Small intestine (tissue), 7 donors: ENCODE measurements at regions not wholly inside any gene's neighbourhood (a gene's known extent, or its start where the extent isn't known, plus 50 kb on each side); places are given as distances from the start of the nearest gene placed in this dataset.

Source experiments
- DNase-seq, 2 donors: peaks; one replicate each; pipeline versions ENCODE4 v3.0.0 to v3.0.0-alpha.2; 2013
- FAIRE-seq: peaks from 2 replicates; lab custom pipeline; 2012; peaks lifted over from hg19 to GRCh38; lab: Jason Lieb, UNC
- H3K27ac ChIP-seq, 3 donors: one replicate each; pipeline ENCODE4 v1.5.1; 2013; ENCODE audit warnings: low read length in 2 of 3, mild to moderate bottlenecking in 2 of 3, control low read depth in 1 of 3, inconsistent platforms in 1 of 3, low read depth in 1 of 3, moderate library complexity in 1 of 3
- H3K27me3 ChIP-seq, 3 donors: one replicate each; pipeline ENCODE4 v1.6.1; 2013; ENCODE audit warnings: low read length in 3 of 3, inconsistent platforms in 1 of 3; ENCODE audit not compliant: control insufficient read depth in 3 of 3, insufficient read depth in 3 of 3
- H3K36me3 ChIP-seq, 3 donors: one replicate each; pipeline ENCODE4 v1.6.1; 2013; ENCODE audit warnings: low read length in 3 of 3, inconsistent platforms in 1 of 3, low read depth in 1 of 3, mild to moderate bottlenecking in 1 of 3, moderate library complexity in 1 of 3; ENCODE audit not compliant: control insufficient read depth in 3 of 3, insufficient read depth in 2 of 3
- H3K4me1 ChIP-seq, 3 donors: one replicate each; pipeline ENCODE4 v1.6.1; 2013; ENCODE audit warnings: low read length in 2 of 3, inconsistent platforms in 1 of 3, low read depth in 1 of 3, mild to moderate bottlenecking in 1 of 3, moderate library complexity in 1 of 3; ENCODE audit not compliant: control insufficient read depth in 3 of 3, insufficient read depth in 2 of 3
- H3K4me3 ChIP-seq, 3 donors: one replicate each; pipeline ENCODE4 v1.5.1; 2013; ENCODE audit warnings: low read length in 3 of 3, control low read depth in 1 of 3, inconsistent platforms in 1 of 3, low read depth in 1 of 3, mild to moderate bottlenecking in 1 of 3, moderate library complexity in 1 of 3
- H3K9me3 ChIP-seq, 2 donors: one replicate each; pipeline ENCODE4 v1.6.1; 2013; ENCODE audit warnings: low read depth in 1 of 2, low read length in 1 of 2; ENCODE audit not compliant: control insufficient read depth in 2 of 2, insufficient read depth in 1 of 2
- WGBS, 3 donors: extraction: QIAGEN DNeasy Blood & Tissue Kit; methylation state at CpG; one replicate each; pipeline ENCODE4 v1.1.7; 2013; 5-methylcytosine and 5-hydroxymethylcytosine counted together
- donor health status: healthy with polysubstance abuse.
- donor health status: control.
- donor health status: control.
- donor health status: Bipolar disorder and iron deficiency.
- donor health status: healthy.

DNA sequence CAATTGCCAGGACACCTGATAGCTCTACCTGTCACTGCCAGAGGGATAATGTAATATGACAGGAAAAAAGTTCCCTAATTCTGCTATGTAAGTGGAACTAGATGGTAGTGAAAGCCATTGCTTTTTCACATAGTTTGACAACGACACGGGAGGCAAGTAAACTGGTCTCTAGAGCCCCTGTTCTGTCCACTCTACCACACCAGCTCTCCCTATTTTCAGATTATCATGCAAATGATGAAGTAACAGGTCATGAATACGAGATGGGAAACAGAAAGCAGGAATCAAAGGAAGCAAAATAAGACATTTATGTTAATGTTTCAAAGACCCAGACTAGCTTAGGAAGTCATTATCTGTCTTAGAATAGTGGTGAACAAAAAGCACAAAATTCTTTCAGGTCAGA is 56.2 kb downstream of the TAF11L14 start:
- H3K36me3 ChIP-seq = no peaks in the 10 kb centered on the region

GRCh38 chr5:17691762-17692161 is 57.5 kb downstream of the TAF11L14 start:
- Histone ChIP-seq H3K4me3 (no peak overlapping the region), H3K36me3 (no peaks in the 10 kb centered on the region), H3K4me1 (no peaks in the 10 kb centered on the region), H3K27me3 (no peaks in the 10 kb centered on the region), H3K27ac (no peak overlapping the region), H3K9me3 (peaks cover 0 to 8% of the 10 kb centered on the region in 2 donors)
- 38 to 70% (median 38%) methylated on average over 1 of the region's 1 CpG for WGBS, 3 donors
- no peak for FAIRE-seq
- DNase-seq = no peak

More for the DNA sequence above, 56.2 kb downstream of the TAF11L14 start:
- 25 to 36% (median 28%) methylated on average over 3 of the region's 3 CpGs for WGBS, 3 donors
- no peak overlapping the region for H3K4me3 ChIP-seq
- no peak overlapping the region for H3K27ac ChIP-seq
- H3K27me3 ChIP-seq = no peaks in the 10 kb centered on the region
- no peak for FAIRE-seq
- no peak for DNase-seq
- no peaks in the 10 kb centered on the region for H3K4me1 ChIP-seq
- peaks cover 0 to 8% of the 10 kb centered on the region in 2 donors for H3K9me3 ChIP-seq

DNA sequence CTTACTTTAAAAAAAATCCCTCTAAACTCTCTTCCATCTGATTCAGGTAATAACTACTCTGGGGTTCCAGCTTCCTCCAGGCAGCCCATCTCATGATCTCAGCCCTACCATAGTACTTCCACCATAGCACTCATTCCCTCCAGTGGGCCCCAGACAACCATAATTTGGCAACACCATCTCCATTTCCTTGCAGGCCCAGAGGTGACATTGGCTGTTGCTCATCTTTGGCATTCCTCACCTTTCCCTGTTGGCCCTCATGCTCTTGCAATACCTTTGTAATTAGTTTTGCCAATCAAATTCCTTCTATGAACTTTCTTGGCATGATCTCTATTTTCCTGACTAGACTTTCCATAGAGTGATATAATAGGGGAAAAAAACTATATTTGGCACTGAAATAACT is 60.1 kb downstream of the TAF11L14 start:
- DNase-seq (no peak), FAIRE-seq (no peak)
- peaks cover 0 to 8% of the 10 kb centered on the region in 2 donors for H3K9me3 ChIP-seq
- no peak overlapping the region for H3K4me3 ChIP-seq
- no peaks in the 10 kb centered on the region for H3K4me1 ChIP-seq
- H3K27ac ChIP-seq = no peak overlapping the region
- no peaks in the 10 kb centered on the region for H3K27me3 ChIP-seq
- no peaks in the 10 kb centered on the region for H3K36me3 ChIP-seq

GRCh38 chr5:17694914-17695313 is 60.7 kb downstream of the TAF11L14 start:
- Histone ChIP-seq H3K4me1 (no peaks in the 10 kb centered on the region), H3K4me3 (no peak overlapping the region), H3K27me3 (no peaks in the 10 kb centered on the region), H3K9me3 (peaks cover 0 to 8% of the 10 kb centered on the region in 2 donors), H3K36me3 (no peaks in the 10 kb centered on the region), H3K27ac (no peak overlapping the region)
- DNase-seq (no peak), FAIRE-seq (no peak)
- WGBS, 3 donors = 76 to 88% (median 82%) methylated on average over 2 of the region's 2 CpGs

- no peaks in the 10 kb centered on the region for H3K27me3 ChIP-seq
- no peaks in the 10 kb centered on the region for H3K36me3 ChIP-seq
- no peak for FAIRE-seq
- no peak overlapping the region for H3K27ac ChIP-seq
- no peak overlapping the region for H3K4me3 ChIP-seq
- no peaks in the 10 kb centered on the region for H3K4me1 ChIP-seq
- no peak for DNase-seq
- peaks cover 0 to 8% of the 10 kb centered on the region in 2 donors for H3K9me3 ChIP-seq
- WGBS, 3 donors = 53 to 84% (median 74%) methylated on average over 1 of the region's 1 CpG
Measured at GRCh38 chr5:17696627-17697026, 62.4 kb downstream of the TAF11L14 start.

- 56 to 80% (median 68%) methylated on average over 3 of the region's 3 CpGs for WGBS, 3 donors
- Histone ChIP-seq H3K4me3 (no peak overlapping the region), H3K9me3 (peaks cover 0 to 5% of the 10 kb centered on the region in 2 donors), H3K36me3 (no peaks in the 10 kb centered on the region), H3K4me1 (no peaks in the 10 kb centered on the region), H3K27me3 (no peaks in the 10 kb centered on the region), H3K27ac (no peak overlapping the region)
- no peak for FAIRE-seq
- DNase-seq = no peak
Measured at GRCh38 chr5:17697671-17698070, 63.4 kb downstream of the TAF11L14 start.

- DNase-seq (no peak), FAIRE-seq (no peak)
- WGBS, 3 donors = 84 to 86% (median 84%) methylated on average over 2 of the region's 2 CpGs
- Histone ChIP-seq H3K4me1 (no peaks in the 10 kb centered on the region), H3K4me3 (no peak overlapping the region), H3K9me3 (peaks cover 0 to 7% of the 10 kb centered on the region in 2 donors), H3K27me3 (no peaks in the 10 kb centered on the region), H3K27ac (no peak overlapping the region), H3K36me3 (no peaks in the 10 kb centered on the region)
Measured at GRCh38 chr5:17709011-17709710, 74.9 kb downstream of the TAF11L14 start.

DNA sequence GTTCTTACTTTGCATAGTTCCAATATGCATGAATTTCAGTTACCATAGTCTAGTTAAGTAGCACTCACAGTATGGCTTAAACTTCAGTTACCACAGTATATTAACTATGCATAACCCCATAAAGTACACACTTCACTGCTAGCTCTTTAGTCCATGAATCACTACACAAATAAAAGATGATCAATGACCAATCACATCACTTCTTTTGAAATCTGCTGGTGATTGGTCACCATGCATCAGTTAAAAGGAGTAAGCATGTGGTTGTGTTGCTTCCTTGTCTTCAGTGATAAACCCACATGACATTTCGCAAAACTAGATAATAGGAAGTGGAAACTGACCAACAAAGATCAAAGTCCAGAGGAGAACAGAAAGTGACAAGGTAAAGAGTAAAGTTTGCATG is 79.0 kb downstream of the TAF11L14 start:
- peaks cover 0 to 8% of the 10 kb centered on the region in 2 donors for H3K9me3 ChIP-seq

DNA sequence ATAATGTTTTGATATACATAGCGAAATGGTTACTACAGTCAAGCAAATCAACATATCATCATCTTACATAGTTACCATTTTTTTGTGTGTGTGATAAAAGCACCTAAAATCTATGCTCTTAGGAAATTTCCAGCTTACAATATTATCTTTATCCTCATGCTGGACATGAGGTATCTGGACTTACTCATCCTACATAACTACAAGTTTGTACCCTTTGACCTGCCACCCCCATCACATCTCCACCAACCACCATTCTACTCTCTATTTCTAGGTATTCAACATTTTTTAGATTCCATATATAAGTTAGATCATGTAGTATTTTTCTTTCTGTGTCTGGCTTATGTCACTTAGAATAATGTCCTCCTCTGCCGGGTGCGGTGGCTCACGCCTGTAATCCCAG is 79.9 kb downstream of the TAF11L14 start:
- Histone ChIP-seq H3K36me3 (no peaks in the 10 kb centered on the region), H3K27ac (no peak overlapping the region), H3K27me3 (no peaks in the 10 kb centered on the region), H3K9me3 (peaks cover 0 to 8% of the 10 kb centered on the region in 2 donors), H3K4me1 (no peaks in the 10 kb centered on the region), H3K4me3 (no peak overlapping the region)
- WGBS, 3 donors = 87 to 91% (median 89%) methylated on average over 4 of the region's 4 CpGs
- FAIRE-seq (no peak), DNase-seq (no peak)

More for the DNA sequence above, 79.0 kb downstream of the TAF11L14 start:
- H3K4me1 ChIP-seq = no peaks in the 10 kb centered on the region
- WGBS, 3 donors = 44 to 78% (median 65%) methylated on average over 1 of the region's 1 CpG
- no peak overlapping the region for H3K4me3 ChIP-seq
- no peak for DNase-seq
- H3K27me3 ChIP-seq = no peaks in the 10 kb centered on the region
- H3K36me3 ChIP-seq = no peaks in the 10 kb centered on the region
- no peak for FAIRE-seq
- H3K27ac ChIP-seq = no peak overlapping the region
